IMR-90 (cell line): ENCODE measurements at regions not wholly inside any gene's neighbourhood (a gene's known extent, or its start where the extent isn't known, plus 50 kb on each side); places are given as distances from the start of the nearest gene placed in this dataset.

Experiments
- ATAC-seq: fragments of 200-7000 bp; cut with Tn5 transposase; 2 replicates; pipeline ENCODE4 v1.9.1; 2020; ENCODE audit warnings: low read depth, mild to moderate bottlenecking, moderate library complexity
- BruUV-seq: library from RNA; stranded (reverse); fragments of 400-500 nt; replicated peaks from 2 replicates; lab custom pipeline; 2021; lab: Mats Ljungman, UMichigan
- CTCF ChIA-PET: fragments of 300-600 bp; formaldehyde crosslinking; extraction: SDS; loops from one replicate; lab custom pipeline; 2021; ENCODE audit warnings: antibody characterized with exemption; lab: Yijun Ruan, JAX
- POLR2A ChIA-PET: fragments of 300-600 bp; sonication (Branson Sonifier 250); formaldehyde crosslinking; loops from one replicate; lab custom pipeline; 2022; ENCODE audit warnings: antibody characterized with exemption; ENCODE audit not compliant: unreplicated experiment; lab: Charles Lee
- DNase-seq: peaks from one replicate; pipeline ENCODE4 v3.0.0; 2013
- H2AFZ ChIP-seq: replicated peaks from 2 replicates; pipeline ENCODE3; 2013; ENCODE audit warnings: low read length, mild to moderate bottlenecking; ENCODE audit not compliant: poor library complexity
- H2AK5ac ChIP-seq: 2 replicates; pipeline ENCODE4 v1.6.1; 2013; ENCODE audit warnings: low read depth, low read length, inconsistent platforms
- H2AK9ac ChIP-seq: replicated peaks from 2 replicates; pipeline ENCODE3; 2013; ENCODE audit warnings: mild to moderate bottlenecking, low read depth, low read length, moderate library complexity; ENCODE audit not compliant: poor library complexity
- H2BK120ac ChIP-seq: 2 replicates; pipeline ENCODE4 v1.6.1; 2013; ENCODE audit warnings: low read depth, low read length, inconsistent platforms
- H2BK15ac ChIP-seq: 3 replicates; pipeline ENCODE4 v1.6.1; 2013; ENCODE audit warnings: low read depth, low read length, inconsistent platforms
- H2BK20ac ChIP-seq: 2 replicates; pipeline ENCODE4 v1.6.1; 2013; ENCODE audit warnings: low read depth, mild to moderate bottlenecking, inconsistent platforms, low read length, moderate library complexity
- H2BK5ac ChIP-seq: 2 replicates; pipeline ENCODE4 v1.6.1; 2013; ENCODE audit warnings: mild to moderate bottlenecking, low read depth, low read length, inconsistent platforms; ENCODE audit not compliant: poor library complexity, severe bottlenecking
- H3K14ac ChIP-seq: replicated peaks from 2 replicates; pipeline ENCODE4 v1.6.1; 2013; ENCODE audit warnings: low read depth, low read length, inconsistent platforms
- H3K18ac ChIP-seq: 2 replicates; pipeline ENCODE4 v1.6.1; 2013; ENCODE audit warnings: low read depth, low read length, control low read depth
- H3K23ac ChIP-seq: 2 replicates; pipeline ENCODE4 v1.6.1; 2013; ENCODE audit warnings: low read depth, low read length, inconsistent platforms
- H3K27ac ChIP-seq: 2 replicates; pipeline ENCODE4 v1.5.1; 2013; ENCODE audit warnings: mild to moderate bottlenecking, control low read depth, low read length; ENCODE audit not compliant: insufficient read depth
- H3K27me3 ChIP-seq: 2 replicates; pipeline ENCODE4 v1.6.1; 2013; ENCODE audit warnings: low read length; ENCODE audit not compliant: control insufficient read depth, insufficient read depth
- H3K36me3 ChIP-seq: 2 replicates; pipeline ENCODE4 v1.6.1; 2013; ENCODE audit warnings: low read length, mixed read lengths; ENCODE audit not compliant: control insufficient read depth, insufficient read depth
- H3K4ac ChIP-seq: 2 replicates; pipeline ENCODE4 v1.6.1; 2013; ENCODE audit warnings: low read depth, low read length, inconsistent platforms
- H3K4me1 ChIP-seq: 2 replicates; pipeline ENCODE4 v1.6.1; 2013; ENCODE audit warnings: low read length, mixed read lengths; ENCODE audit not compliant: control insufficient read depth, insufficient read depth
- H3K4me2 ChIP-seq: 2 replicates; pipeline ENCODE4 v1.6.1; 2013; ENCODE audit warnings: low read depth, mild to moderate bottlenecking, control low read depth, low read length, moderate library complexity
- H3K4me3 ChIP-seq: 2 replicates; pipeline ENCODE4 v1.5.1; 2013; ENCODE audit warnings: low read depth, mild to moderate bottlenecking, control low read depth, low read length, moderate library complexity; ENCODE audit not compliant: insufficient read depth
- H3K56ac ChIP-seq: 2 replicates; pipeline ENCODE4 v1.6.1; 2013; ENCODE audit warnings: low read length, inconsistent platforms; ENCODE audit not compliant: insufficient read depth; ENCODE audit errors: extremely low read depth
- H3K79me1 ChIP-seq, 2 experiments: 2 replicates each; pipeline ENCODE4 v1.6.1; 2013; ENCODE audit warnings: low read length in 2 of 2, inconsistent platforms in 1 of 2, low read depth in 1 of 2
- H3K9ac ChIP-seq: 2 replicates; pipeline ENCODE4 v1.6.1; 2013; ENCODE audit warnings: low read depth, low read length, control low read depth
- H3K9me1 ChIP-seq: 2 replicates; pipeline ENCODE4 v1.6.1; 2013; ENCODE audit warnings: low read length, inconsistent platforms; ENCODE audit not compliant: insufficient read depth
- H3K9me3 ChIP-seq: 2 replicates; pipeline ENCODE4 v1.6.1; 2013; ENCODE audit warnings: low read length; ENCODE audit not compliant: control insufficient read depth, insufficient read depth
- H4K20me1 ChIP-seq: 2 replicates; pipeline ENCODE4 v1.6.1; 2013; ENCODE audit warnings: low read length, inconsistent platforms; ENCODE audit not compliant: insufficient read depth
- H4K5ac ChIP-seq: 2 replicates; pipeline ENCODE4 v1.6.1; 2013; ENCODE audit warnings: mild to moderate bottlenecking, low read depth, low read length, control low read depth
- H4K8ac ChIP-seq, 2 experiments: 2 replicates each; pipeline ENCODE4 v1.6.1; 2013; ENCODE audit warnings: low read depth in 2 of 2, low read length in 2 of 2, control low read depth in 1 of 2, inconsistent platforms in 1 of 2
- H4K91ac ChIP-seq: 2 replicates; pipeline ENCODE4 v1.6.1; 2013; ENCODE audit warnings: low read depth, low read length, inconsistent platforms; ENCODE audit not compliant: insufficient read depth
- MAFK ChIP-seq: IDR thresholded peaks from 2 replicates; pipeline ENCODE4 v1.6.1; 2012; ENCODE audit warnings: low read depth, low read length, improper control_type of control experiment
- WGBS, 2 experiments: methylation state at CpG; one replicate each; pipeline versions ENCODE4 v1.1.5 to v1.1.7; 2013; ENCODE audit warnings: missing lambda C conversion rate in 2 of 2; ENCODE audit not compliant: insufficient read length in 1 of 2; ENCODE audit errors: extremely low coverage in 2 of 2; 5-methylcytosine and 5-hydroxymethylcytosine counted together
- dilution Hi-C: fragments of 300-500 bp; cut with HindIII; formaldehyde crosslinking; loops from one replicate; pipeline ENCODE4 v1.14.3; 2018; ENCODE audit warnings: low sequenced_read_pairs; ENCODE audit not compliant: unreplicated experiment
- in situ Hi-C: fragments of 300-500 bp; cut with MboI; formaldehyde crosslinking; loops from 3 replicates; pipeline ENCODE4 v1.14.3; 2019; ENCODE audit warnings: low sequenced_read_pairs, inconsistent platforms, mixed read lengths
- intact Hi-C: fragments of 100-400 bp; cut with micrococcal nuclease; formaldehyde crosslinking; loops from 2 replicates; pipeline ENCODE4 v1.10.0; 2022

DNA sequence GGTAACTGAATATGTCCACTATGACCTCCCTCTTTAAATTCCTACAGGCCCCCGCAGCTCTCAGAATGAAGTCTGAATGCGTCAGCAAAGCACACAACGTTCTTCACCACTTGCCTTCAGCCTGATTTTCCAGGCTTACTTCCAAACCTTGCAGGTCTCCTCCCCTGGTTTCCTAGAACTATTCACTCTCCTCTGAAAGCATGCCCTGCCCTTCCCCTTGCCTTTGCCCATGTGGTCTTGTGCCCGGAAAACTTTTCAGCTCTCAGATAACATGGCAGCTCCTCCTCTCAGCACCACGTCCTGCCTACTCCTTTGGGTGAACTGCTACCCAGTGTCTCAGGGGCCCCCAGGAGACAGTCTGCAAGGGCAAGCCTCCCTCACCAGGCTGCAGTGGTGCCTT, 268.5 kb upstream of the LDB2 start:
- Histone ChIP-seq H3K9me1 (no peaks in the 10 kb centered on the region; the same call in 1 of the 2 replicates), H3K14ac (0 out of 2 replicates have a peak overlapping the region, but pooled peaks have one; percentile 8), H2AFZ (peak overlapping the region; percentile 74), H2BK15ac (no peak overlapping the region), H2AK5ac (peak overlapping the region; percentile 54; the same call in 1 of the 2 replicates), H4K5ac (no peak overlapping the region), H3K18ac (no peak overlapping the region), H3K79me1 (no peaks in the 10 kb centered on the region), H2BK20ac (no peak overlapping the region; the same call in 1 of the 2 replicates), H3K9me3 (no peaks in the 10 kb centered on the region), H3K4me2 (no peak overlapping the region), H3K36me3 (no peaks in the 10 kb centered on the region), H3K27me3 (no peaks in the 10 kb centered on the region), H3K23ac (no peak overlapping the region), H3K56ac (no peak overlapping the region), H2BK120ac (peak overlapping the region; percentile 54), H2AK9ac (peak overlapping the region; percentile 6), H3K4me1 (peaks cover 9% of the 10 kb centered on the region), H3K27ac (no peak overlapping the region), H3K4me3 (no peak overlapping the region), H3K4ac (peak overlapping the region; percentile 39; the same call in 1 of the 2 replicates), H2BK5ac (no peak overlapping the region), H3K9ac (no peak overlapping the region), H4K91ac (no peak overlapping the region), H4K20me1 (no peaks in the 10 kb centered on the region), H4K8ac (no peak overlapping the region)
- POLR2A ChIA-PET: no interaction called here
- no TSS peak for BruUV-seq
- CTCF ChIA-PET: interaction anchor here (1.1 kb wide), 1 partner anchor 10 kb away, joined by 3 read pairs; no protein-coding TSS in a partner anchor
- intact Hi-C loops (no loop called here), in situ Hi-C loops (no loop called here), dilution Hi-C loops (no loop called here)
- WGBS, 2 experiments: 83% methylated on average over 4 of the region's 5 CpGs; no CpG with 5 or more reads in 1 of the 2 experiments
- TF ChIP-seq MAFK: no peak
- ATAC-seq (no peak), DNase-seq (no peak)
